ENCODE measurements at regions not wholly inside any gene's neighbourhood (a gene's known extent, or its start where the extent isn't known, plus 50 kb on each side); places are given as distances from the start of the nearest gene placed in this dataset.

DNA sequence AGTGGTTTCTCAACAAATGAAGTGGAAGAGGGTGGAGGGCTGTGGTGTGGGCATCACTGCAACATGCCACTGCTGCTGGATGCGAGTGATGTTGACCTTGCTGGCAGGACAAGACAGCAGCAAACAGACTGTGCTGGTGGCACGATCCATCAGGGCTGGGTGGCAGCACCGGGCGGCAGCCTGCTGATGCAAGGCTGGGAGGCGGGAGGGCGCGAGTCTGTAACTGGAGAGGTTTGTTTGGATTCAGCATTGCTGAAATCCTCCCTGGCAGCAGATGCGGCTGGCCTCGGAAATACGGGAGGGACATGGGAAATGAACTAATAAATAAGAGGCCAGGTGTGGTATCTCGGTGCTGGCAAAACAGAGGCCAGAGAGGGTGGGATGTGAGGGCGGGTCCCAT is 224.2 kb downstream of the ENGASE start:
- H3K4me3 ChIP-seq (ENCODE audit: low read depth, low read length) = no peak overlapping the region

DNA sequence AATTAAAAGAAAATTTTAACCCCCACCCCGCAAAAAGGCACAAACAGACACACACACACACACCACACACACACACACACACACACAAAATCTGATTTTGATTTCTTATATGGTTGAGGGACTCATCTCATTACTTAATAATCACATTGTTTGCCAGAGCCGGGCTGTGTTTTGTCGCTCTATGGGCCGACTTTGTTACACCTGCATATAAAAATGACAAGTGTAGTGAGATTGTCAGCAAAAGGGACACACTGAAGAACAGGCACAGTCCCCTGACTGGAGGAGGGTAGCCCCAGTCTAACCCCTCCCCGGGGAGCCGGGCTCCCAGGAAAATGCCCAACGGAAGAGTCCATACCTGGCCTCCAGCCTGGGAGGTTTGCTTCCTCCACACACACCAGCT is 221.6 kb downstream of the ENGASE start:
- no peak overlapping the region for H3K4me3 ChIP-seq (ENCODE audit: low read depth, low read length)

DNA sequence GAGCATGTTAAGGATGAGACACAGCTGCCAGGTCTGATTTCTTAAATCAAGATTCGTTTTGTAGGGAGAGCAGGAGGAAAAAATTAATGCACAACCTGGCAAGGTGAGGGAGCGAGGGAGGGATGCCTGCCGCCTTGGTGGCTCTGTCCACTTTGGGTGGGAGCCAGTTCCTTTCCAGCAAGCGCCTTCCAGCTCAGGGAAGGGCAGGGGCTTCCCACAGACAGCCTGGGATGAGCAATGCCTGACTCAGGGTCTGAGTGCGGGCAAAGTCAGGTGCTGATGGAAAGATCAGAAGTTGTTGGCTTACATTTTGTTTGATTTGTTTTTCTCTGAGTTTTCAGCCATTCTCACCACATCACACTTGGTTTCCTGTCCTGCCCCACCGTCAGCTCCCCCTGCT is 220.7 kb downstream of the ENGASE start:
- no peak overlapping the region for H3K4me3 ChIP-seq (ENCODE audit: low read depth, low read length)

DNA sequence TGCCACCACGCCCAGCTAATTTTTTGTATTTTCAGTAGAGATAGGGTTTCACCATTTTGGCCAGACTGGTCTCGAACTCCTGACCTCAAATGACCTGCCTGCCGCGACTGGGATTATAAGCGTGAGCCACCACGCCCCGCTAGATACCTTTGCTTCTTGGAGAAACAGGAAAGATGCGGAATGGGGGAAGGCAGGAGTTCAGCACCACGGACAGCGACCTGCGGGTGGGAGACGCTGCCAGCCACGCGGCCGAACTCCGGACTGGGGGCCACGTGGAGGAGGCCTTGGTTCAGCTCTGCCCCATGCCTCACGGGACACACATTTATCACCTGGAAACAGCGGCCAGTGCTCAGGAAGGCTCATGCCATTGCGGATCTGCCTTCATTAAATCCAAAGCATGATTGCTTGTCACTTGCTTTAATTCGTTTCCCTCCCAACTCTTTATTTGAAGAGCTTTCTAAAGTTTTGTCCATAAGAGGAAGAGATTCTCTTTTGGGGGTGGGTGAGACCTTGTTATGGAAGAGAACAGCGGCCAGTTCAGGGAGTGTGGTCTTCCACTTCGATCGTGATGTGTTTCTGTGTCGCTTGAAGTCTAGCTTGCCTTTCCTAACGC is 219.9 kb downstream of the ENGASE start:
- no peak overlapping the region for H3K4me3 ChIP-seq (ENCODE audit: low read depth, low read length)

DNA sequence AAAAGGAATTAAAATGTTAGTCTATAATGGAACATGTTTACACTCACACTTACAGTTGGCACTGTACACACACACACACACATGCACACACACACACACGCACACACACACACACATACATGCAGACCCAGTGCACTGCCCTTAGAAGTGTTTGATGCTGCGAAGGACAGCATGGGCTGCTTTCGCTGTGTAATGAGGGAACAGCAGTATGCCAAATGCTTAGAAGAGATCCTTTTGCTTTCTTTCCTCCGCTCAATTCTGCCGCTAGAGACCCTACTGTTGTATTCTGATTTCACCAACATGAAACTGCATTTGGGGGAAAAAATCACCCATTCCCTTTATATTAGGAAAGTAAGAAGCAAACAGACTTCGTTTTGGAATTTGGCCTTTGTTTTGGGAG is 217.9 kb downstream of the ENGASE start:
- no peak overlapping the region for H3K4me3 ChIP-seq (ENCODE audit: low read depth, low read length)

DNA sequence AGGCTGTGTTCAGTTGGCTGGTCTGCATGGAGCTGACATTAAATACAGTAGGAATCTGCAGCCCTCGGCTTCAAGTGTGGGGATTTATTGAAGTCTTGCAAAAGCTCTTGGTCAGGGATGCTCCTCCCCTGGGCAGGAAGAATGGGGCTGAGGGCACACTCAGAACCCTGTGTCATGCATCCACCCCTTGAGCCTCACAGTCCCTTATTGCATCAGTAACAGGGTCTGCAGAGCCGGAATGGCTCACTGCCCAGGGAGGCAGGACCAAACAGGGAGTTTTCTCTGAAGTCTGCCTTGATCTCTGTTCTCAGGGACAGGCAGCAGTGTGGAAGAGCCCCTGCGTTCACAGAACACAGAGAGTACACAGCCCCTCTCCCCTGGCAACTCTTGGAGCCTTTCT is 216.8 kb downstream of the ENGASE start:
- no peak overlapping the region for H3K4me3 ChIP-seq (ENCODE audit: low read depth, low read length)

DNA sequence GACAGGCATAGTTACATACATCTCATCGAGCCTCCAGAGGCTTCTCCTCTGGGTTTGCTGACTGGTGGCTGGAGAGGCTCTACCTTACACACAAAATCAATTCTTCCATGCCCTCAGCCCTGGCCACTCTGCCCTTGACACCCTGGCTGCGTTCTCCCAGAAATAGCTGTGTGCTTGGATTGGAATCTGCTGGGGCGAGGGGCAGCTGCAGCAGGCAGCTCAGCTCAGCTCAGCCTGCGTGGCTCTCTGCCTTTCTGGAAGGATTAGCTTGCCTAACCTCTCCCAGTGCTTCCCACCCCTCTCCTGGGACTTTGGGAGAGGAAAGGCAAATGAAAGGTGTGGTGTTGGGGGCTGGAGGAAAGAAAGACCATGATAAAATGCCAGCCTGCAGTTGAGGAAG is 216.1 kb downstream of the ENGASE start:
- no peak overlapping the region for H3K4me3 ChIP-seq (ENCODE audit: low read depth, low read length)

DNA sequence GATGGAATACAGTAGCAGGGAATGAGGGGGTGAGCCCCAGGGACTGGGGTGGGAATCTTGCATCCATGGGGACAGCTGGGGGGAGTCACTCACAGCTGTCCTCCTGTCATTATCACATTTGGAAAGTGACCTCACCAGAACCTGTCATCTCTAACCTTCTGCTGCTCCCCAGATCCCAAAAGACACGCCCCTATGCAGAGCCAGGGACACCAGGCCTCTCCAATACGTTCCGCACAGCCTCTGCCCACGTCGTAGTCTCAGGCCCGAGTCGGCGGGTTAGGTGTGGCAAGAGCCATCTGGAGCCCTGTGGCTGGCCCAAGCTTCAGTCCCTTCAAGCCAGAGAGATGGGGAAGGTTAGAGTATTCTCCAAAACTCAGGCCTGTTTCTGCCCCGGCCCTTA is 214.3 kb downstream of the ENGASE start:
- no peak overlapping the region for H3K4me3 ChIP-seq (ENCODE audit: low read depth, low read length)

DNA sequence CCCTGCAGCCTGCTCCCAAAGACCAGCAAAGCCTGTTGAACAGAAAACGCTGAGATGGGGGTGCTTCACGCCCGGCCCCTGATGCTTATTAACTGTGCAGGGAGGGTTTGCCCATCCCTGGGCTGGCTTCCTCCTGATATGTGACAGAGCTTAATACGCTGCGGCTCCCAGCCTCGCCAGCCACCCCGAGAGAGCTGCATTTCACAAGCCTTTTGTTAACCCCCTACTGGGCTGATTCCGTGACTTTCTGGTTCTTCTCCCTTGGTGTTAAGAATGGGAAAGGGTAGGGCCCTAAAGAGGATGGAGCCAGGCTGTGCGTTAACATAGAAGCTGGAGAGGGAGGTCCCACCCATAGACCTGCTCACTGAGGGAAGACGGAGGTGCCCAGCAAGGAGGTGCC is 211.8 kb downstream of the ENGASE start:
- no peak overlapping the region for H3K4me3 ChIP-seq (ENCODE audit: low read depth, low read length)

DNA sequence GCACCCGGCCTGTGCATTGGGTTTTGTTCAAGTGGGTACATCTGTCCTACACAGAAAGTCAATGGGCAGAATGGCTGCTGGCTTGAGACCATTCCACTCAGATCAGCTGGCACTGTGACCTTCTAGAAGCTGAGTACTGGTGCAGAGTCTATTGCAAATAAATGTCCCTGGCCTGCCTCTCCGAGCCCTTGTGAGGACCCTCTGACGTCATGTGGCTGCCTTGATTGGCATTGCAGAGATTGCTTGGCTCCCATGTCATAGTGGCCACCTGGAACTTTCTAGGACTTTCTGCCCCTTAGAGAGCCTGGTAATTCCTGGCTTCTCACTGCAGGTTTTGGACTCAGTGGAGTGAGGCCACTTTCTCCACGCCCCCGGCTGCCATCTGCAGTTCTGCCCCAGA is 211.3 kb downstream of the ENGASE start:
- H3K4me3 ChIP-seq (ENCODE audit: low read depth, low read length) = no peak overlapping the region

DNA sequence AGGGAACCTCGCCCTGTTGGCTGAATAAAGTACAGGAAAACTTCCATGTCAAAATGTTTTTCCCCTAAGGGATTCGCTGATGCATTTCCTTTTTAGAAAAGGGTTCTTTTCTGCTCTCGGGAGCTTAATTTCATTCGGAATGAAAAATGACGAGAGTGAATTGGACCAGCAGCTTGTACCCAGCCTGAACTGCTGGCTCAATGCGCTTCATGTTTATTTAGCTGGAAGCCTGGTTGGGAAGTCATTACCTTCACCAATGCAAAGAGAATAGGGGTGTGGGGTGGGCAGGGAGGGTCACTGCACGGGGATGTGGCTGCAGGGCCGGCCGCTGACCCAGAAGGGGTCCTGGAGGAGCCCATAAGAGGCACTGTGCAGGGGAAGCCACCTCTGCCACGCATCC is 207.7 kb downstream of the ENGASE start:
- no peak overlapping the region for H3K4me3 ChIP-seq (ENCODE audit: low read depth, low read length)

DNA sequence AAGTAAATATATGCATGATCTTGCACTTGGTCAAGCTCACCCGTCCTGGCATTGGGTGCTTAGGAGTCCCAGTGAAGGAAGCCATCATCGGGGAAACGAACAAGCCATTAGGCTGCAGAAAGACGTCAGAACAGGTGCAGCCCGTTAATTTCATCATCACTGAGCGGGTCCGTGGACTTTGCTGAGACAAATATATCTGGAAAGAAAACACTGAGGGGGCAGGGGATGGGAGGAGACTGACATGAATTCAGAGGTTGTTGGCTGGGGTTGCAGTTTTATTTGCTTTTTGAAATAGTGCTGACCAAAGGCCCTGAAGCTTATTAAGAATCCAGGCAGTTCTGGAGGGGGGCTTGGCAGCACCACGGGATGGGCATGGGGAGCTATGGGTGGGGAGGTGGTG is 207.2 kb downstream of the ENGASE start:
- no peak overlapping the region for H3K4me3 ChIP-seq (ENCODE audit: low read depth, low read length)

DNA sequence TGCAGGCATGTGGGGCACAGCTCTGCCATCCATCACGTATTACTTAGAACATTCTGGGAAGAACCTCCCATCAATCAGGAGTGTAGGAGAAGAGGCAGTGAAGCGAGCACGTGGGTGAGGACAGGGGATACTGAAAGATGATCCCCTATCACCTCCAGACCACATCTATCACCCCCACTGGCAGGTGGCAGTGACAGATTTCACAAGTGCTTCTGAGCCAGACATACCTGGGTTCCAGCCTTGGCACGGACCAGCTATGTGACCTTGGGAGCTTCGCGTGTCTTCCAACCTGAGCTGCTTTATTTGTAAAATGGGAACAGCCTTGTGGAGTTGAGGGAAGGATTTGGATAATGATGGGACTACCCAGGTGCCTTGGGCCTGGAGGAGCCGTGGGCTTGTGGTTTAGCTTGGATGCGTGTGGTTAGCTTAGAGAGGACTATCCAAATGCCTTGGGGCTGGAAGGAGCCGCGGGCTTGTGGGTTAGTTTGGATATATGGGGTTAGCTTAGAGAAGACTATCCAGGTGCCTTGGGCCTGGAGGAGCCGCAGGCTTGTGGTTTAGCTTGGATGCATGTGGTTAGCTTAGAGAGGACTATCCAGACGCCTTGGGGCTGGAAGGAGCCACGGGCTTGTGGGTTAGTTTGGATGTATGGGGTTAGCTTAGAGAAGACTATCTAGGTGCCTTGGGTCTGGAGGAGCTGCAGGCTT is 206.4 kb downstream of the ENGASE start:
- no peak overlapping the region for H3K4me3 ChIP-seq (ENCODE audit: low read depth, low read length)

DNA sequence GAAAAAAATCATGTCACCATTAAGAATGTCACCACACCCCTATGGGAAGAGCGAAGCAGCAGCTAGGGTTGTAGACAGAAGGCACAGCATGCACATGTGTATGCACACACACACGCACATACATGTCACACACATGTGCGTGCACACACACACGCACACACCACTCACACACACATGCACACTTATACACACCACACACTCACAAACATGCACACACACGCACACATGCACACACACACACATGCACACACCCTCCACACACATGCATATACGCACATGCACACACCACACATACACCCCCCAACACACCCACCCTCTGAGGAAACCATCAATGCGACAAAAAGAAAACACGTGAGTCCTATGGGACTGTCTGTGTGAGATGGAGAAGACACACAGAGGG is 205.4 kb downstream of the ENGASE start:
- H3K4me3 ChIP-seq (ENCODE audit: low read depth, low read length) = no peak overlapping the region

DNA sequence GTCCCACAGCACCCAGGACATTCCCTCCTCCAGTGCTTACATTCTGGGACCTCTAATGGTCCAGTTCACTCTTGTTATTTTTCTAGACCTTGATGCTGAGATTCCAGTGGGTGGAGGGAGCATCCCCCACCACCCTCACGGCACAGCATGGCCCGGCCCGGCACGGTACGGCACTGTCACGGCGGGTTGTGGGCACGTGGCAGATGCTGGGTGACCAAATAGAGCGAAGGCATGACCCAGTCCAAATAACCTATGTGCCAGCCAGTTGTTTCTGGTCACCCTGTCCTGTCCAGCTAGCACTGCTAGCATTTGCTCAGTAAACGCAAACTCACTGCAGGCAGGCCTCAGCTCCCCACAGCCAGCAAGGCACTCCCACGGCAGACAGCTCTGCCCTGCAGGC is 204.7 kb downstream of the ENGASE start:
- H3K4me3 ChIP-seq (ENCODE audit: low read depth, low read length) = no peak overlapping the region

DNA sequence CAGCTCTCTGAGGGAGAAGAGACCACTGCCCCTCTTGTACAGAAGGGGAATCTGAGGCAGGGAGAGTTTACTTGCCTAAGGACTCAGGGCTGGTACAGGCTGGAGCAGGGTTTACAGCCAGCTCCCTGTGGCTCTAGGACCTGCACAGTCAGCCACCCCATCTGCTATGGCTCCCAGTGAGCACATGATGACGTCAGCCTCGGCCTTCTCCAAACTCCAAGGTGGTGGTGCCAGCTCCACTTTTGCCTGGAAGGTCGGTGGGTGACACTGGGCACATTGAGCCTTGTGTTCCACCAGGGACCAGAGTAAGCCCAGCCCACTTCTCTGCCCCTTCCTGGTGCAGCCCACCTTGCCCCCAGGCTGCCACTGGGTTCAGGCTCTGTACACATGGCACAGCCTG is 202.2 kb downstream of the ENGASE start:
- no peak overlapping the region for H3K4me3 ChIP-seq (ENCODE audit: low read depth, low read length)

DNA sequence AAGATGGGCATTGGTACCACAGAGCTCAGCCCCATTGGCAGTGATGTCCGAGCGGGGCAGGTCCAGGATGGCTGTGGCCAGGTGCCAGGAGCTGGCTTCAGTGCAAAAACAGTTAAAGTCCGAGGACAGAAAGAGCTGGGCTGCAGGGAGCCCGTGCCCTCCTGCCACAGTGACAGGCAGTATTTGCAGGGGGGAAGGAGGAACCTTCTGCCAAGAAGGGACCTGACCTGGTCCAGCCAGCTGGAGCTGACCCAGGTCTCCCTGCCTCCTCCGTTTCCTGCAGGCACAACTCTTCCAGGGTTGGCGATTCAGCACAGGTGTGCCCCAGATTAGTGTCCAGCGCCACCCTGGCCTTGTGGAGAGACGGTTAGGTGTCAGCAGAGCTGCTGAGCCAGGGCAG is 199.0 kb downstream of the ENGASE start:
- no peak overlapping the region for H3K4me3 ChIP-seq (ENCODE audit: low read depth, low read length)

DNA sequence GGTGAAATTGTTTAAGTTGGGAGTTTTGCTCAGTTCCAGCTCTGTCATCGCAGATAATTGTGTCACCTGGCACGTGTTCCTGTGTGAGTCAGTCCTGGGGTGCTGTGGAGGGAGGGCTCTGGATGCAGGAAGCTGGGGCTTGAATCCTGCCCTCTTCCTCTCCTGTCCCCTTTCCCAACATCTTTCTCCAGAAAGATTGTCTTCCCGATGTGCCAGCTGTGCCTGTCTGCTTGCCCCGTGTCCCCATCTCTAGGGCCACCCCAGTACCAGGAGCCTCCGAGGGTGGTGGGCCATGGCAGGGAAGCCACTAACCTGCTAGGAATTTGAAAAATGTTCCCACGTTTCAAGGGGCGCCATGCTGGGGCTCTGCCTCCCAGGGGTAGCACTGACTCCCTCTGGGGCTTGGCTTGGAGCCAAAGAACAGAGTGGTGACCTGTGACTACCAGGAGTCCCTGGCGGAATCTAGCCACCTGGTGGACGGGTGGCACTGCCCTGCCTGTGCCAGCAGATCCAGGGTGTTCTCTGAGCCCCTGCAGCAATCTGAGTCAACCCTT is 198.1 kb downstream of the ENGASE start:
- H3K4me3 ChIP-seq (ENCODE audit: low read depth, low read length) = no peak overlapping the region

DNA sequence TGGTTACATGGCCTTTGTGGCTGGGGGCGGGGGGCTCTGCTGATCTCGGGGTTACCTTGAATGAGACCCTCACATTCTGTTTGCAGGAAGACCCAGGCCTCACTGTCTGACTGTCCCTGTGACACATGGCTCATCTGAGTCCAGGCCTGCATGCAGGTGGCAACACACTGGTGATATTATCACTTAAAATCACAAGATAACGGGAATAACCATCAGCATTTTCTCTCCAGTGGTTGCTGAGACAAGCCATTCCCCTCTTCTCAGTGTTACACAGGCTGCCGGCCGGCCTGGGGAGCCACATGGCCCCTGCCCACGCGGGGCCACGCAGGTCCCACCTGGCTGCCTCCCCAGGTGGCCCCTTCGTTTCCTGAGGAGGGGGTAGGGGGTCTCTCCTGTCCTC is 197.6 kb downstream of the ENGASE start:
- no peak overlapping the region for H3K4me3 ChIP-seq (ENCODE audit: low read depth, low read length)

DNA sequence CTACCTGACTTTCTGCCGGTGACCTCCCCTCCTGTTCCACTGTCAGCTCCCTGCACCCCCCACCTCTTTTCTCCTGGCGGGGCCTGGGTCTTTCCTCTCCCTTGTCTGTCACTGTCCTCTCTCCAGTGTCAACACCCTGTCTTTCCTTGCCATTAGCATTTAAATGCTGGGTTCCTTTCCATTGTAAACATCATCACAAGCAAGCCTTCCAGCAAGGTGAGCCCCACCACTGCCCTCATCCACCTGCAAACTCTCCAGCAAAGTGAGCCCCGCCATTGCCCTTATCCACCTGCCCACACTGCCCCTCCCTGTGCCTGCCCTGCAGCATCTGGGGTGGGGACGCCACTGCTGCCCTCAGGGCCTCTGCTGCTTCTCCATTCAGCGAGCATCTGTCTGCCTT is 195.0 kb downstream of the ENGASE start:
- H3K4me3 ChIP-seq (ENCODE audit: low read depth, low read length) = no peak overlapping the region

DNA sequence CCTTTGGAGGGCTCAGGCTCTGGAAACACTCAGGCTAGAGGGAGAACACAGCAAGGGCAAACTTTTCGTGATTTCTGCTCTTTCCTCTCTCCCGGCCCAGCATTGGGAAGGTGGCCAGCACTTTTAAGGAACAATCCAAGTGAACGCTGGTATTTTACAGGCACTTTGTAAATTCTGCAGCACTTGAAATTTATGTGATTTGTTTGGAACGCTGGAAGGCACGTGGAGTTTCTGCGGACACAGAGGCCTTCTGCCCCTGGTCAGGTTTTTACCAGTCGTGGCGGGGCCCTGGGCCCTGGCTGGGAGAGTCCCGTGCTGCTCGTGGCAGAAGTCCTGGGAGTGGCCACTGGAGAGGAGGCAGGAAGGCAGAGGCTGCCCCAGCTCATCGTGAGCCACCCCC is 188.6 kb downstream of the ENGASE start:
- no peak overlapping the region for H3K4me3 ChIP-seq (ENCODE audit: low read depth, low read length)

DNA sequence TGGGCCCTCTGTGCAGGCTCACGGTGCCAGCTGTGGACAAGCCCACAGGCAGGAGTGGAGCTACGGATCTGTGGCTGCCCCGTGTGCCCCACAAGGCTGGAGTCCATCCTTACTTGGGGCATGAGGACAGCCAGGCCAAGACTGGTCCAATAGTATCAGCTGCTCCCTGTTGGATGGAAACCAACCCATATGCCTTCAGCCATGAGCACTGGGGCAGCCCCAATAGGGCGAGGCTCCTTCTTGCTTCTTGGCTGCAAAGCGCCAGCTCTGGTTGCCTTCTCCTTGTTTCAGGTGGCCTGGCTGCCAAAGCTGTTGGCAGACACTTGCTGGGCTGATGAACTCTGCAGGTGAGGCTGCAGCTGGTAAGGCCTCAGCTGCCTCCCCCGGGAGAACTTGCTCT is 188.0 kb downstream of the ENGASE start:
- no peak overlapping the region for H3K4me3 ChIP-seq (ENCODE audit: low read depth, low read length)
